ENCODE measurements at regions not wholly inside any gene's neighbourhood (a gene's known extent, or its start where the extent isn't known, plus 50 kb on each side); places are given as distances from the start of the nearest gene placed in this dataset.

DNA sequence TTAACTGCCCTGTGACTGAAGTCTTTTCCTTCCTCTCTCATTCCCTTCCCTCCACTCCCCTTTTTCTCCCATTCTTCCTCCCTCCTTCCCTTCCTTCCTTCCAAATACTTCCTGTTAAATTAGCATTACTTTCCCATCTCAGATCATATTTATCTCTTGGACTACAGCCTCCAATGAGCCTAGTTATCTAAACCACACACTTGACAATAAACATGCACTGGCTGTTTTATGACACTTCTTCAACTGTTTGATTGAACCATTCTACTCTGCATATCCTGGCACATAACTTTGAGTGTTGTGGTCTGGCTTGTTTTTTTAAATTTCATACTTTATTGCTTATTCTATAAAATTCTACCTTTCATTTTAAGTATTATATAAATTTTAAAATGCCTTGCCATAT, 1860.8 kb upstream of the LRRTM1 start:
- peaks cover 2% of the 10 kb centered on the region; the same call in 1 of the 2 replicates for H3K9me3 ChIP-seq (replicated peaks; ENCODE audit: control insufficient read depth, insufficient read depth, low read depth, low read length)
- intact Hi-C loops (cut with micrococcal nuclease): no loop called here
- no peak for DNase-seq (ENCODE audit: extremely low read depth in 1 of 4, low spot score in 3 of 4)

DNA sequence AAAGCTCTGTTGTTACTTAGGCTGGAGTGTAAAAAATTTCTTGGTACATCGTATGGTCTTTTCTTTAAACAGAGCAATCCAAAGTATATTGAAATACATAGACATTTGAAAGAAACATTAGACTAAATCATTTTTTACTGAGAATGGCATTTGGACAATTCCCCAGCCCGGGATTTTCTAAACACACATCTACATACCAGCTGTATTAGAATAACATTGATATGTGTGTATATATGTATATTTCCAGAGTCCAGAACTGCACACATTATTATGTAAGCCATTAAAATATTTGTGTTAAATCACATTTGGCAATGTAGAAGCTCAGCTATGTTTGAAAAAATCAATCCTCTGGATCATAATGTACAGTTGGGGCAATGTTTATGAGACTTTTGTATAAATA, 1853.6 kb upstream of the LRRTM1 start:
- no peak overlapping the region for H3K4me3 ChIP-seq
- intact Hi-C loops (cut with micrococcal nuclease) (no loop called here), in situ Hi-C loops (cut with MboI) (no loop called here)
- ATAC-seq: no peak
- H4K20me1 ChIP-seq (replicated peaks; ENCODE audit: control insufficient read depth, insufficient read depth, low read length): no peaks in the 10 kb centered on the region
- no peak for FAIRE-seq
- no peak for DNase-seq (ENCODE audit: extremely low read depth in 1 of 4, low spot score in 3 of 4)
- POLR2A ChIA-PET: no interaction called here
- CTCF ChIA-PET (ENCODE audit: low intra/inter-chr PET ratio): no interaction called here
- no peaks in the 10 kb centered on the region for H3K4me1 ChIP-seq (replicated peaks in 1 of 2; ENCODE audit: control insufficient read depth in 2 of 2, insufficient read depth in 2 of 2, low read length in 2 of 2)
- no peaks in the 10 kb centered on the region for H3K79me2 ChIP-seq (ENCODE audit: control insufficient read depth, insufficient read depth, low read length)
- H2AFZ ChIP-seq (ENCODE audit: low read depth, low read length): no peak overlapping the region
- H3K9me3 ChIP-seq (replicated peaks; ENCODE audit: control insufficient read depth, insufficient read depth, low read depth, low read length): 0 out of 2 replicates have a peak, but pooled peaks cover 2% of the 10 kb centered on the region
- H3K9ac ChIP-seq (ENCODE audit: insufficient read depth in 1 of 2, low read depth in 2 of 2, low read length in 2 of 2): no peak overlapping the region
- no peak overlapping the region for H3K27ac ChIP-seq (ENCODE audit: extremely low read depth, low read depth, low read length)
- H3K4me2 ChIP-seq (ENCODE audit: insufficient read depth, low read length): no peak overlapping the region
- WGBS (ENCODE audit: insufficient coverage, low coverage, missing lambda C conversion rate): 0% methylated on average over 2 of the region's 2 CpGs
- no peaks in the 10 kb centered on the region for H3K27me3 ChIP-seq (ENCODE audit: control insufficient read depth in 2 of 2, insufficient read depth in 2 of 2, low read length in 2 of 2)
- no TSS peak for BruUV-seq (replicated peaks)
- H3K36me3 ChIP-seq (ENCODE audit: control insufficient read depth, insufficient read depth, low read length): no peaks in the 10 kb centered on the region
- H3K9me1 ChIP-seq (ENCODE audit: control insufficient read depth, insufficient read depth, low read length): no peaks in the 10 kb centered on the region
- no peak for TF ChIP-seq KLF16 (IDR thresholded peaks at IDR 0.05)
- TF ChIP-seq POLR3G (IDR thresholded peaks at IDR 0.05; ENCODE audit: extremely low read depth, insufficient read length, insufficient replicate concordance): no peak
- TF ChIP-seq ZNF696 (CRISPR knock-in tag; conservative IDR thresholded peaks at IDR 0.05): no peak
- no peak for TF ChIP-seq CSDE1 (IDR thresholded peaks at IDR 0.05)
- no peak for TF ChIP-seq CCNT2 (IDR thresholded peaks at IDR 0.05; ENCODE audit: borderline replicate concordance, extremely low read depth, insufficient read length, low read depth, low read length)
- TF ChIP-seq TARDBP (IDR thresholded peaks at IDR 0.05): no peak
- TF ChIP-seq FOXK2 (conservative IDR thresholded peaks at IDR 0.05 in 1 of 2, IDR thresholded peaks at IDR 0.05 in 1 of 2; ENCODE audit: low read depth in 2 of 2): no peak
- no peak for TF ChIP-seq TGIF2 (CRISPR knock-in tag; IDR thresholded peaks at IDR 0.05)
- TF ChIP-seq, protein P1, sequence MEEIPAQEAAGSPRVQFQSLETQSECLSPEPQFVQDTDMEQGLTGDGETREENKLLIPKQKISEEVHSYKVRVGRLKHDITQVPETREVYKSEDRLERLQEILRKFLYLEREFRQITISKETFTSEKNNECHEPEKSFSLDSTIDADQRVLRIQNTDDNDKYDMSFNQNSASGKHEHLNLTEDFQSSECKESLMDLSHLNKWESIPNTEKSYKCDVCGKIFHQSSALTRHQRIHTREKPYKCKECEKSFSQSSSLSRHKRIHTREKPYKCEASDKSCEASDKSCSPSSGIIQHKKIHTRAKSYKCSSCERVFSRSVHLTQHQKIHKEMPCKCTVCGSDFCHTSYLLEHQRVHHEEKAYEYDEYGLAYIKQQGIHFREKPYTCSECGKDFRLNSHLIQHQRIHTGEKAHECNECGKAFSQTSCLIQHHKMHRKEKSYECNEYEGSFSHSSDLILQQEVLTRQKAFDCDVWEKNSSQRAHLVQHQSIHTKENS (CRISPR knock-in tag; IDR thresholded peaks at IDR 0.05): no peak

More for the DNA sequence above, 1860.8 kb upstream of the LRRTM1 start:
- Histone ChIP-seq H3K4me2 (ENCODE audit: insufficient read depth, low read length) (no peak overlapping the region), H4K20me1 (replicated peaks; ENCODE audit: control insufficient read depth, insufficient read depth, low read length) (no peaks in the 10 kb centered on the region), H3K4me1 (replicated peaks in 1 of 2; ENCODE audit: control insufficient read depth in 2 of 2, insufficient read depth in 2 of 2, low read length in 2 of 2) (no peaks in the 10 kb centered on the region), H3K27me3 (ENCODE audit: control insufficient read depth in 2 of 2, insufficient read depth in 2 of 2, low read length in 2 of 2) (no peaks in the 10 kb centered on the region), H3K4me3 (no peak overlapping the region), H3K27ac (ENCODE audit: extremely low read depth, low read depth, low read length) (no peak overlapping the region), H3K9ac (ENCODE audit: insufficient read depth in 1 of 2, low read depth in 2 of 2, low read length in 2 of 2) (no peak overlapping the region), H3K36me3 (ENCODE audit: control insufficient read depth, insufficient read depth, low read length) (no peaks in the 10 kb centered on the region), H3K79me2 (ENCODE audit: control insufficient read depth, insufficient read depth, low read length) (no peaks in the 10 kb centered on the region), H3K9me1 (ENCODE audit: control insufficient read depth, insufficient read depth, low read length) (no peaks in the 10 kb centered on the region), H2AFZ (ENCODE audit: low read depth, low read length) (no peak overlapping the region)
- POLR2A ChIA-PET: no interaction called here
- ATAC-seq (no peak), FAIRE-seq (no peak)
- CTCF ChIA-PET (ENCODE audit: low intra/inter-chr PET ratio): no interaction called here
- no TSS peak for BruUV-seq (replicated peaks)
- TF ChIP-seq ZNF79 (CRISPR knock-in tag; IDR thresholded peaks at IDR 0.05; ENCODE audit: low read depth): no peak
- TF ChIP-seq, protein P2, sequence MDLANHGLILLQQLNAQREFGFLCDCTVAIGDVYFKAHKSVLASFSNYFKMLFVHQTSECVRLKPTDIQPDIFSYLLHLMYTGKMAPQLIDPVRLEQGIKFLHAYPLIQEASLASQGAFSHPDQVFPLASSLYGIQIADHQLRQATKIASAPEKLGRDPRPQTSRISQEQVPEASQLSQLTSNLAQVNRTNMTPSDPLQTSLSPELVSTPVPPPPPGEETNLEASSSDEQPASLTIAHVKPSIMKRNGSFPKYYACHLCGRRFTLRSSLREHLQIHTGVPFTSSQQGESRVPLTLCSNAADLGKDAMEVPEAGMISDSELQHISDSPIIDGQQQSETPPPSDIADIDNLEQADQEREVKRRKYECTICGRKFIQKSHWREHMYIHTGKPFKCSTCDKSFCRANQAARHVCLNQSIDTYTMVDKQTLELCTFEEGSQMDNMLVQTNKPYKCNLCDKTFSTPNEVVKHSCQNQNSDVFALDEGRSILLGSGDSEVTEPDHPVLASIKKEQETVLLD (IDR thresholded peaks at IDR 0.05): no peak
- TF ChIP-seq PHF21A (IDR thresholded peaks at IDR 0.05; ENCODE audit: borderline replicate concordance, low read depth): no peak
- TF ChIP-seq GABPB2 (CRISPR knock-in tag; conservative IDR thresholded peaks at IDR 0.05): no peak
- TF ChIP-seq SNIP1 (IDR thresholded peaks at IDR 0.05; ENCODE audit: low read depth): no peak
- TF ChIP-seq FOXK1 (CRISPR knock-in tag; IDR thresholded peaks at IDR 0.05; ENCODE audit: borderline replicate concordance): no peak
- in situ Hi-C loops (cut with MboI): no loop called here
